H1 (cell line): ENCODE measurements at regions not wholly inside any gene's neighbourhood (a gene's known extent, or its start where the extent isn't known, plus 50 kb on each side); places are given as distances from the start of the nearest gene placed in this dataset.

Experiments used
- ATF2 ChIP-seq: IDR thresholded peaks from 2 replicates; pipeline ENCODE4 v1.6.1; 2012; ENCODE audit warnings: low read length, inconsistent platforms
- BRCA1 ChIP-seq: IDR thresholded peaks from 2 replicates; pipeline ENCODE4 v1.6.1; 2012; ENCODE audit warnings: low read depth, low read length, improper control_type of control experiment

GRCh38 chr2:184078496-184078895, 519.8 kb upstream of the ZNF804A start (continued):
- TF ChIP-seq ATF2 (no peak), BRCA1 (no peak)
